ENCODE measurements at regions not wholly inside any gene's neighbourhood (a gene's known extent, or its start where the extent isn't known, plus 50 kb on each side); places are given as distances from the start of the nearest gene placed in this dataset.
A peak's percentile ranks its signal among the peaks of the same experiment; 100 is the strongest.
"Not testable (repeated sequence)": the region's sequence is repeated elsewhere in the genome, so short reads cannot be mapped to it uniquely, and the experiment has no call there.

DNA sequence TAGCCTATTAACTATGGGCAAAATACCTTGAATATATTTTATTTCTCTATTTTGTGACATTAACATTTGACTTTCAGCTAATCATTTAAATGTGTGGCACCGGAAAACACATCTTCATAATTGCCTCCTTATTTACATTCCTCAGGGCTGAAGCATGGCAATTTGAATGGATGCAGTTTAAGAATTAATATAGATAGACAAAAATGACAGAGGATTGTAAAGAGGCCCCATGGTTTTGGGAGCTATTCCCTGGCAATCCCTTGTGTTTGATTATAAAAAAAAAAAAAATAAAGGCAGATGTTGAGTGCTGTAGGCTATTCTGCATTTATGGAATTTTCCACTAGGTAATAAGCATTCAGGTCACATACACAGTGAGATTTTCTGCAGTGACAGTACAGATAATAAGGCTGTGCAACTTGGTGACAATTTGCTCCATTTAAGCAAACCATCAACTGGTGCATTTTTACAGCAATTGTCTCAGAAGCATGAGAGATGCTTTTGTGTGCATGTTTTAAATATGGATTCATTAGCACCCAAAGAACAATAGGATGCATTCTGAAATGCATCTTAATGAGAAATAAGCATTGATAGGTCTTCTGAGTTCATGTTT lies 123.2 kb upstream of the SLC38A4 start:
- no peak for DNase-seq

DNA sequence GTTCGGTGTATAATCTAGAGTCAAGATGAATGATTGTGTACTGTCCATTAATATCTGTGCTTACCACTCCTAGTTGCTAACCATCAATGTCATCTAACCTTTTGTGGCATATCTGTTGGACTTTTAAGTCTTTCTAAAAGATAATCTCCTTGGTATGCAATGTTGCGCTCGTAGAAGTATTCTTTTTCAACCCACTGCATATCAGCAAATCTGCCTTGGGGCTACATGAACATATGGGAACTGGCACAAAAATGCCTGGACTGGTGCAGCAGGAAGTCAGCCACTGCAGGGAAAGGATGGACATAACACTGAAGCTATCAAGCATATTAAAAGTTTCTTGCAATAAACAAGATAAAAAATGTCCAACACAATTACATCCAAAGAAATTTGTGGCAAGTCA lies 124.3 kb upstream of the SLC38A4 start:
- no peak for DNase-seq

DNA sequence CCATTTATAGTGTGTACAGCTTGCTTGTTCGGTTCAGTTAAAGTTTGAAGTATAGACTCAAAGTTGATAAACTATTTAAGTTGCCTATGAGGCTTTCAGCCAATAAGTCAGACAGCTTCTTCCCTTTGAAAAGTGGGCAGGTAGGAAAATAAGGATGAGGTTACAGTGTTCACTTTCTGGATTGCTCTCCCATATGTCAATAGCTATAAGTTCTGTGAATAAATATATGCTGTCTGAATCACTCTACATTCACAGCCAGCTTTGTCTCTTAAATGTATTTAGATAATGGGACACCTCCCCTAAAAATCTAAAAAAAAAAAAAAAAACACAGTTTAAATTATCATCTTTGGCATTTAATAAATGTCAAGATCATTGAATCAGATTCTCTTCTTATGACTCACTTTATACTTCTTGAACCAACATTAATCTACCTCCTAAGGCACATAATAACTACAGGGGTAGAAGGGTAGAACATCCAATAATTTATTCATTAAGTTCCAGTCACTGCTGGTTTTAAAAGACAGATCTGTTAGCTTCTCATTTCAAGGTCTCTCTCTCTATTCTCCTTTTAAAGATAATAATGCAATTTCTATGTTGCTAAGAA lies 126.4 kb upstream of the PCED1B start:
- no peak for DNase-seq

DNA sequence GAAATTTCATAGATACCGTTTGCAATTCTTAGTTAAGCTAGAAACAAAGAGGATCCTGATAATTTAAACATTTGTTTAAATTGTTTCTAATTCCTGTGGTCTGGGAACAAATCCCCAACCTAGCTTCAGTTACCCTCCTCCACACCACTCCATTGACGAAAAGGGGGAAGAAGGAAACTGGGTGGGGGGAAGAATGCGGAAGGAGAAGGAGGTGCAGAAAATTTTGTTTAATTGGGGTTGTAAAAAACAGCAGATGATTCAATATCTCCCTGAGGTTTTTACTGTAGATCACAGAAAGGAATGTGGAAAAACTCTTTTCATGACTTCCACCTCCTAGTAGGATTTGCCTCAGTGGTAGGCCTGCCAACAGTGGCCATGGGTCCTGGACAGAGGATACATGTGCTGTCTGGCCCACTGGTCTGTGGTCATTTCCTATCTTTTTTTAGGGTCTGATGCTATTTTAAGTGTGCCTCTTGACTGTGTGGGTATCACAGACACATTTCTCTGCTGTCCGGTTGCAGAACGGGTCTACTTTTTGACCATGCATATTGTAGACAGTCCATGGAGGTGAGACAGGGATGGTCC lies 122.9 kb upstream of the PCED1B start:
- DNase-seq, result no peak

DNA sequence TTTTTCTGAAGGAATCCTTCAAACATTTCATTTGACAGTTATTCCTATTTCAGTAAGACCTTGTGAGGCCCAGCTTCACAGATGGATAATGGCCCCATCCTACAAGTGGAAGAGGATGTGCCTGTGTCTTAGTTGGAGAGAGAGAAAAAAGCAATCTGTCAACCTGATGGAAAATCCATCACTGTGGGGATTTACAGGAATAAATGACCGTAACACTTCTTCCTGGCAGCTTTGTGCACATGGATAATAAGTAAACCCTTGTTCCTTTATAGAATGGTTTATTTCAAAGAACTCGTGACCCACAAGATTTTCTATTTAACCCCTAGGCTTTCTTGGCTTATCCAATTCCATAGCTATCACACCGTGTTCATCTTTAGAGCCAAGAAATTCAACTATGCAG lies 121.4 kb upstream of the PCED1B start:
- no peak for DNase-seq

- no peak for DNase-seq
Observed at GRCh38 chr12:46958599-46959290, 120.7 kb upstream of the PCED1B start.

DNA sequence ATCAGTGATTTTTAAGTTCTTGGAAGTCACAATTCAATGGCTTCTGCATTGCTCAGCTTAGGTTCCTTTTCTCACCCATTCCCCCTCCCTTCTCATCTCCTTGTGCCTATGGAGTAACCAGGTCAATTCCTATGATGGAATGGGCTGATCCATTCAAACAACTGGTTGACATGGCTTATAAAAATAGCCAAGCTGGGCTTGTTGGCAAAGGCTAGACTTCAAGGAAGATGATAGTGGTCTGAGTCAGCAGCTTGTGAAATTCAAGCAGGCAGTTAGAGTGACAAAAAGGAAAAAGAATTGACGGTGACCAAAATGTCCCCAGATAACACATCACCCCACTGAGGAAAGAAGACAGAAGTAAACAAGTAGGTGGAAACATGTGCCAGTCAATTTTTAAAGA lies 119.9 kb upstream of the PCED1B start:
- DNase-seq, result no peak

GRCh38 chr12:46960681-46961080 lies 118.7 kb upstream of the PCED1B start:
- DNase-seq, result no peak

- no peak for DNase-seq
Observed at GRCh38 chr12:46963191-46963590, 116.2 kb upstream of the PCED1B start.

DNA sequence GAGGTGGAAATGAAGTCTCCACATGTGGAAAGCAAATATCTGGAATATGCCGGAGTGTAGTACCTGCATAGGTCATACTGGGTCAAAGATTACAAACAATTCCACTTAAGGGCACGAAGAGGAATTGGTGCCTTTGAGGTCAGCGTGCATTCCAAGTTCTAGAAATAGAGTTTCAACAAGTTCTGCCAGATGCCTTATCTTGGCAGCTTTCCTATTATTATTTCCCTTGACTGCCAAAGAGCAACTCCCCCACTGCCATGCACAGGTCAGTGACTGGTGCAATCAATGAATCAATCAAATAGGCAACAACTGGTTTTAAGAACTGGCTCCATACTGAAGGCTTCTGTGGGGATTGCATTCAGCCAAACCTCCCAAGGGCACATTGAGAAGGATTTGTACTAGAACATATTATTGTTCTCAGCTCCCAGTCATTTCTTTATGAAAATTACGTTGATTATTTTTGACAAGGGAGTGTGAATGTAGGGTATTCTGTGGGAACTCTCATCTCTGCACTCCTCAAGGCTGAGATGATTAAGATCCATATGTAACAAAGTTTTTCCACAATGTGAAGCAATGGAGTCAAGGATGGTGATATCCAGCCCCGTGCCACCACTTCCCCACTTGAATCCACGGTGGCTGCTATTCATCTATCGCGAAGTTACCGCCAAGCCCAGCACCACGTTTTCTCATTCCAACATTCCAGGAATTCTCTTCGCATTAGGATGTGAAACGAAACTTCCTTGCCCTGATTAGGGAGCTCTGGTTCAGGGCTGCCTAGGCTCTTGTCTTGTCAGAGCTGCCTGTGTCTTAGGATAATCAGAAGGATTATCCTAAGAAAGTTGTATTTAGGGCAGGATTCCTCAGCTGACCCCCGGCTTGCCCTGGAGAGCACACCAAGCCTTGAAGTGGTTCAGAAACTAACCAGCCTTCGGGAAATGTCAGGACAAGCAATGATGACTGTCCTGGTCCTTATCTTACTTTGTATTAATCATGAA lies 115.1 kb upstream of the PCED1B start:
- no peak for DNase-seq

- no peak for DNase-seq
Observed at GRCh38 chr12:46965137-46965536, 114.3 kb upstream of the PCED1B start.

- DNase-seq, result no peak
Observed at GRCh38 chr12:46965880-46966279, 113.5 kb upstream of the PCED1B start.

DNA sequence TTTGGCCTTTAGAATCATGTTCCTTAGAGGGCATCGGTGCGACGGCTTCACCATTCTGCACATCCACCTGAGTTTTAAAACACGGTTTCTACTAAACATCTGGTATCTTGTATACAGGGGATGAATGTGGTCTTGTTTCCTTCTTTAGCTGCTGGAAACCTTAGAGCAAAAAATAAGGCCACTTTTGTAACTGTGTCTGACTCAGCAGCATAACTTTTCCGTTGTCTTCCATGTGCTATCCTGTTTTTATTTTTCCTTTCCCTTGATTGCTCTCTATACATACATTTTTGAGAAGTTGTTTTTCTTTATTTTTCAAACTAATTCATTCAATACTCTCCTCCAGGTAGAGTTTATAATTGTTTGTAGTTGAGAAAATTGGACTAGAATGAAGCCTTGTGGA lies 108.8 kb upstream of the PCED1B start:
- DNase-seq, result no peak

DNA sequence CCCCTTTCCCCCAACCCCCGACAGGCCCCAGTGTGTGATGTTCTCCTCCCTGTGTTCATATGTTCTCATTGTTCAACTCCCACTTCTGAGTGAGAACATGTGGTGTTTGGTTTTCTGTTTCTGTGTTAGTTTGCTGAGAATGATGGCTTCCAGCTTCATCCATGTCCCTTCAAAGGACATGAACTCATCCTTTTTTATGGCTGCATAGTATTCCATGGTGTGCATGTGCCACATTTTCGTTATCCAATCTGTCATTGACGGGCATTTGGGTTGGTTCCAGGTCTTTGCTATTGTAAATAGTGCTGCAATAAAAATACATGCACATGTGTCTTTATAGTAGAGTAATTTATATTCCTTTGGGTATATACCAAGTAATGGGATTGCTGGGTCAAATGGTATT lies 105.5 kb upstream of the PCED1B start:
- DNase-seq, result not testable (repeated sequence)

GRCh38 chr12:46977871-46978375 lies 101.5 kb upstream of the PCED1B start:
- no peak for DNase-seq

DNA sequence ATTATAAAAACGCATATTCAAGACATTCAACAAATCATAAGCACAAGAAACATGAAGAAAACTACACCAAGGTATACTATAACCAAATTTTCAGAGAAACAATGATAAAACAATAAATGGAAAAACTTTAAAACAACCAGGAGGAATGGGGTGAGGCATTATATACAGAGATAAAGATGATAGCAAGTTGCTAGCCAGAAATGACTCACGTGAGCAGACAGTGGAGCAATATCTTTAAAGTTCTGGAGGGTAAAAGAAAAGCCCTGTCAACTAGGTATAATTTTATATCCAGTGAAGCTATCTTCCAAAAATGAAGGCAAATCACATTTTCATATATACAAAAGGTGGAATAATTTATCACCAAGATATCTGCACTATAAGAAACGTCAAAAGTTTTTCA lies 97.8 kb upstream of the PCED1B start:
- DNase-seq, result no peak

DNA sequence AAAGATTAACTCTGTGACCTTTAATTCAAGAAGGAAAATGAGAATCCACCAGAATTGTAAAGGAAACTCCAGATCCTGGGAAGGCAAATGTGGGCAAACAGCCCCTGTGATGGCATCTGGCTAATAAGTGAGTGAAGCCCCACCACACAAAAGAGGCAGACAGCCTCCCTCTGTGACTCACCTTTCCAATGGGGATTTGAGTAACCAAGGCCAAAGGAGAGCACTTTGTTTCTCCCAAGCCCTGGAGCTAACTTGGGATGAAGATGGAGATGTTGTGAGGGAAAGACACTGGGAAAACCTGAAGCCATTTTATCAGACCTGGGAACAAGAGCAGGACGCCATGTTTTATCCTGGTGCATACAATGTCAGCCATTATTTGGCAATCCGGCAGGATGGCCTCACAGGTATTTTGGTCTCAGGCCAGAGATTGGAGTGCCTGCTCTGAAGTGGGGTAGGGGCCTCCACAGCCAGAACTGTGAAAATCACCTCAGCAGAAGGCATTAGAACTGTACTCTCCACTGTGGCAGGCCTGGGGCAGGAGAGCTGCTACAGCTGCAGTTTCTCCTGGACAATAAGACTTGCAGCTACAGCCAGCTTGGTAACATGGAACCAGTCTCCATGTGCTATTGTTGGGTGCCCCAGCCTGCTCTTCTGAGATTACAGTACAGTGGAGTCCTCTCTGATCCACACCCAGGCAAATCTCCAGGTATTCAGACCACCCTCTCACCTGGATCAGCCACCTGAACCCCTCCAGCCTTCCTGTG lies 96.6 kb upstream of the PCED1B start:
- DNase-seq, result no peak

DNA sequence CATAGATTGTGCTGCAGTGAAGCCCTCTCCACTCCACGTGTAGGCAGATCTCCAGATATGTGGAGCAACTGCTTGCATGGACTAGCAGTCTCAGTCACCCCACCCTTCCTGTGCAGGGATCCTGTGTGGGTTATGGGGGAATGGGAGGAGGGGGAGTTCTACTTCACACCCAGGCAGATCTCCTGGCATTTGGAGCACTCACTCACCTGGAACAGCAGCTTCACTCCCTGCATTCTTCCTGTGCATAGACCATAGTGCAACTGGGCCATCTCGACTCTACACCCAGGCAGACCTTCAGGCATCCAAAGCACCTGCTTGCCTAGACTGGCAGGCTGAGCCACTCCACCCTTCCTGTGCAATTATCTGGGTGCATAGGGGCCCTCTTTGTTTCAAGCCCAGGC lies 96.0 kb upstream of the PCED1B start:
- DNase-seq, result no peak

DNA sequence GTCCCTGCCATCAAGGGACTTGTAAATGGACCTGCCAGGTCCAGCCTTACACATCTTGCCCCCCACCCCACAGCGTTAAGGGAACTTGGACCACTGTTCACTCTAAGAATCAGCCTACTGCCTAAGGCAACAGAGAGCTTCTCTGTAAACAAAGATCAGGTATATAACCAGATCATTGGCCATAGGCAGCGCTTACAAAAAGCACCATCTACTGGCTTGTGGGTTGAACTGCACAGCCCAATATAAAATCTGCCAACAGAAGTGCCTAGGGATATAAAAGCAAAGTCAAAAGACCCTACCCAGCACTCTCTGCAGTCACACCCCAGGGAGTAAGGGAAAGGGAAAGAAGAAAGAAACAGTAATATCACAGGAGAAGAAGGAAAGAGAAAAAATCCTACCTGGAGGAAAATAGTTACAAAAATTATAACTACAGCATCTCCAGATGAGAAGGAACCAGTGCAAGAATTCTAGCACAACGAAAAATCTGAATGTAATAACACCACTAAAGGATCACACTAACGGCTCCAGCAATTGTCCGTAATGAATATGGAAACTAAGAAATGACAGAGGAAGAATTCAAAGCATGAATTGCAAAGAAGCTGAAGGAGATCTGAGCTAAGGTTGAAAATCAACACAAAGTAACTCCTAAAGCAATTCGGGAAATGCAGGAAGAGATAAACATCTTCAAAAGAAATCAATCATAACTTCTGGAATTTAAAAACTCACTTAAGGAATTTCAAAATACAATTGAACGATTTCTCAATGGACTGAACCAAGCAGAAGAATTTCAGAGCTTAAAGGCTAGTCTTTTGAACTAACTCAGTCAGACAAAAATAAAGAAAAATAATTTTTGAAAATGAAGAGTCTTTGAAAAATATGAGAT lies 95.2 kb upstream of the PCED1B start:
- DNase-seq, result peak; percentile 4

DNA sequence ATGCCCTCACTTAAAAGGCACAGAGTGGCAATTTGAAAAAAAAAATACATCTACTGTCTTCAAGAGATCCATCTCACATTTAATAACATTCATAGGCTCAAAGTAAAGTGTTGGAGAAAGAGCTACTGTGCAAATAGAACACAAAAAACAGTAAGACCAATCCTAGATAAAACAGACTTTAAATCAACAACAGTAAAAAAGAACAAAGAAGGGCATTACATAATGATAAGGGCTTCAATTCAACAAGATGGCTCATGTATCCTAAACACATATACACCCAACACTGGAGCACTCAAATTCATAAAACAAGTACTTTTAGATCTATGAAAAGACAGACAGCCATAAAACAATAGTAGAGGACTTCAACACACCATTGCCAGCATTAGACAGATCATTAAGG lies 93.6 kb upstream of the PCED1B start:
- no peak for DNase-seq

DNA sequence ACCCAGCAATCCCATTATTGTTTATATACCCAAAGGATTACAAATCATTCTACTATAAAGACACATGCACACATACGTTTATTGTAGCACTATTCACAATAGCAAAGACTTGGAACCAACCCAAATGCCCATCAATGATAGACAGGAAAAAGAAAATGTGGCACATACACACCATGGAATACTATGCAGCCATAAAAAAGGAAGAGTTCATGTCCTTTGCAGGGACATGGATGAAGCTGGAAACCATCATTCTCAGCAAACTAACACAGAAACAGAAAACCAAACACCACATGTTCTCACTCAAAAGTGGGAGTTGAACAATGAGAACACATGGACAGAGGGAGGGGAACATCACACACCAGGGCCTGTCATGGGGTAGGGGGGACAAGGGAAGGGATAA lies 91.3 kb upstream of the PCED1B start:
- not testable (repeated sequence) for DNase-seq
